GM23338 (cell line): ENCODE measurements at regions not wholly inside any gene's neighbourhood (a gene's known extent, or its start where the extent isn't known, plus 50 kb on each side); places are given as distances from the start of the nearest gene placed in this dataset.

Experiments
- ATAC-seq: fragments of 200-7000 bp; cut with Tn5 transposase; 3 replicates; pipeline ENCODE4 v1.9.1; 2020
- DNase-seq: peaks from one replicate; pipeline ENCODE4 v3.0.0-alpha.2; 2015; ENCODE audit warnings: low spot score
- H2AFZ ChIP-seq: fragments of 200-600 bp; sonication (generic); 2 replicates; pipeline ENCODE4 v1.8.0; 2016; ENCODE audit warnings: antibody characterized with exemption, mild to moderate bottlenecking, moderate library complexity
- H3F3A ChIP-seq: fragments of 200-600 bp; sonication (generic); replicated peaks from 2 replicates; pipeline ENCODE4 v1.8.0; 2017; ENCODE audit warnings: antibody characterized with exemption, mixed run types, low read depth
- H3K27ac ChIP-seq: fragments of 200-600 bp; sonication (generic); 2 replicates; pipeline ENCODE4 v1.6.1; 2016; ENCODE audit warnings: low read depth
- H3K27me3 ChIP-seq: fragments of 200-600 bp; sonication (generic); 2 replicates; pipeline ENCODE4 v1.8.0; 2016; ENCODE audit warnings: mild to moderate bottlenecking, mixed run types, moderate library complexity; ENCODE audit not compliant: insufficient read depth
- H3K36me3 ChIP-seq: fragments of 200-600 bp; sonication (generic); 2 replicates; pipeline ENCODE4 v1.8.0; 2016; ENCODE audit warnings: mild to moderate bottlenecking; ENCODE audit not compliant: insufficient read depth
- H3K4me1 ChIP-seq: fragments of 200-600 bp; sonication (generic); 2 replicates; pipeline ENCODE4 v1.8.0; 2016; ENCODE audit warnings: mild to moderate bottlenecking, moderate library complexity; ENCODE audit not compliant: insufficient read depth
- H3K4me2 ChIP-seq: fragments of 200-600 bp; sonication (generic); 2 replicates; pipeline ENCODE4 v1.7.1; 2017; ENCODE audit warnings: mixed run types
- H3K4me3 ChIP-seq: fragments of 200-600 bp; sonication (generic); 2 replicates; pipeline ENCODE4 v1.6.1; 2016; ENCODE audit warnings: mixed run types
- H3K79me2 ChIP-seq: fragments of 200-600 bp; sonication (generic); replicated peaks from 2 replicates; pipeline ENCODE4 v1.8.0; 2017; ENCODE audit warnings: mild to moderate bottlenecking; ENCODE audit not compliant: insufficient read depth
- H3K9me2 ChIP-seq: fragments of 200-600 bp; sonication (generic); 2 replicates; pipeline ENCODE4 v1.8.0; 2017; ENCODE audit not compliant: insufficient read depth
- H4K20me1 ChIP-seq: fragments of 200-600 bp; sonication (generic); replicated peaks from 2 replicates; pipeline ENCODE4 v1.8.0; 2017; ENCODE audit warnings: mild to moderate bottlenecking; ENCODE audit not compliant: insufficient read depth
- H3K27ac Mint-ChIP-seq: 2 replicates; pipeline ENCODE4 v1.8.0; 2020; ENCODE audit warnings: inconsistent platforms, mild to moderate bottlenecking, moderate library complexity, mixed read lengths
- H3K27me3 Mint-ChIP-seq: 3 replicates; pipeline ENCODE4 v1.8.0; 2022; ENCODE audit warnings: low read depth, mild to moderate bottlenecking, moderate library complexity, mixed read lengths, inconsistent platforms; ENCODE audit not compliant: insufficient read depth, poor library complexity
- H3K36me3 Mint-ChIP-seq: 3 replicates; pipeline ENCODE4 v1.8.0; 2021; ENCODE audit warnings: low read depth, mild to moderate bottlenecking, inconsistent platforms, moderate library complexity, mixed read lengths
- H3K4me1 Mint-ChIP-seq: 3 replicates; pipeline ENCODE4 v1.8.0; 2020; ENCODE audit warnings: mild to moderate bottlenecking, inconsistent platforms, mixed read lengths
- H3K4me3 Mint-ChIP-seq: 3 replicates; pipeline ENCODE4 v1.8.0; 2021; ENCODE audit warnings: moderate library complexity, mild to moderate bottlenecking, inconsistent platforms, mixed read lengths
- H3K9me3 Mint-ChIP-seq: 3 replicates; pipeline ENCODE4 v1.8.0; 2020; ENCODE audit warnings: moderate library complexity, mild to moderate bottlenecking, inconsistent platforms, mixed read lengths
- CREB1 ChIP-seq: fragments of 250-450 bp; sonication (Bioruptor Pico); IDR thresholded peaks from 2 replicates; pipeline ENCODE4 v1.5.0; 2020; ENCODE audit warnings: low read depth, mild to moderate bottlenecking, moderate library complexity
- EZH2 ChIP-seq: fragments of 200-600 bp; sonication (generic); IDR thresholded peaks from one replicate; pipeline ENCODE4 v1.8.0; 2017; ENCODE audit warnings: antibody characterized with exemption, mild to moderate bottlenecking, low read depth; ENCODE audit not compliant: unreplicated experiment
- EZH2phosphoT487 ChIP-seq: fragments of 200-600 bp; sonication (generic); IDR thresholded peaks from one replicate; pipeline ENCODE4 v1.8.1; 2018; ENCODE audit warnings: antibody characterized with exemption; ENCODE audit not compliant: unreplicated experiment
- JUNB ChIP-seq: IDR thresholded peaks from one replicate; pipeline ENCODE4 v1.6.1; 2016; ENCODE audit warnings: antibody characterized with exemption; ENCODE audit not compliant: unreplicated experiment
- NANOG ChIP-seq: IDR thresholded peaks from 2 replicates; pipeline ENCODE4 v1.6.1; 2016; ENCODE audit warnings: antibody characterized with exemption, borderline replicate concordance
- POLR2AphosphoS5 ChIP-seq: IDR thresholded peaks from 2 replicates; pipeline ENCODE4 v1.6.1; 2016; ENCODE audit warnings: antibody characterized with exemption, low read depth
- STAT1 ChIP-seq: IDR thresholded peaks from one replicate; pipeline ENCODE4 v1.6.1; 2016; ENCODE audit warnings: antibody characterized with exemption; ENCODE audit not compliant: unreplicated experiment
- ZNF114 ChIP-seq: fragments of 250-450 bp; sonication (Bioruptor Pico); IDR thresholded peaks from 2 replicates; pipeline ENCODE4 v1.5.0; 2020; ENCODE audit warnings: mild to moderate bottlenecking, moderate library complexity
- ZNF331 ChIP-seq: fragments of 250-450 bp; sonication (Bioruptor Pico); IDR thresholded peaks from 2 replicates; pipeline ENCODE4 v1.5.0; 2020; ENCODE audit warnings: low read depth, mild to moderate bottlenecking, moderate library complexity
- TF ChIP-seq, protein P1 (sequence below): fragments of 250-450 bp; sonication (Bioruptor Pico); IDR thresholded peaks from 2 replicates; pipeline ENCODE4 v1.5.0; 2020; ENCODE audit warnings: mild to moderate bottlenecking, moderate library complexity
- TF ChIP-seq, protein P2 (sequence below), 2 experiments: fragments of 200-600 bp in 1 of 2; sonication (generic) in 1 of 2; conservative IDR thresholded peaks; 2 replicates each; pipeline versions ENCODE4 v1.5.1 to v1.6.1; 2016 to 2017; ENCODE audit warnings: antibody characterized with exemption in 2 of 2, low read depth in 2 of 2, mild to moderate bottlenecking in 2 of 2, moderate library complexity in 1 of 2
- TF ChIP-seq, protein P3 (sequence below): IDR thresholded peaks from 2 replicates; pipeline ENCODE4 v1.6.1; 2016; ENCODE audit warnings: antibody characterized with exemption
- TF ChIP-seq, protein P4 (sequence below): IDR thresholded peaks from one replicate; pipeline ENCODE4 v1.6.1; 2018; ENCODE audit warnings: antibody characterized with exemption; ENCODE audit not compliant: unreplicated experiment

DNA sequence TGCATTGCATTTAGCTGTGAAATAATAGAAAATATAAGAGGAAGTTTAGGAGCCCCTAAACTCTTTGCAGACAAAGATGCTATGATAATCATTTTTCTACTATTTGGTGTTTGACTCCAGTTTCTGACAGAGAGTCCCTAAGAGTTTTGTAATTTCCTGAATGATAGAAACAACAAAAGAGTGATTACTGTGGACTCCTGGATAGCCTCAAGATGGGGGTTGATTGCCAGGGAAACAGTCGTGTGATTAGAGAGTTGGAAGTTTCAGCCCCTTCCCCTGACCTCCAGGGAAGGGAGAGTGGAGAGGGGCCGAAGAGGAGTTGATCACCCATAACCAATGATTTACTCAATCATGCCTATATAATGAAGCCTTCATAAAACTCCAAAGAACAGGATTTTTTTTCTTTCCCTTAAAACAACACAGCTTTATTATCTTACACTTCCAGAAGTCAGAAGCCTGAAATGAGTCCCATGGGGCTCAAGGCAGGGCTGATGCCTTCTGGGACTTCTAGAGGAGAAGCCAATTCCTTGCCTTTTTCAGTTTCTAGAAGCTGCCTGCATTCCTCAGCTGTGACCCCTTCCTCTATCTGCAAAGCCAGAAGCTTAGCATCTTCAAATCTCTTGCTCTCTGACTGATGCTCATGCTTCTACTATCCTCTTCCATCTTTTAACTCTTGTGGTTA, 292.3 kb upstream of the ZPLD1 start:
- Histone ChIP-seq H3F3A (no peaks in the 10 kb centered on the region), H3K27me3 (no peaks in the 10 kb centered on the region), H3K79me2 (no peaks in the 10 kb centered on the region), H3K27ac (no peak overlapping the region), H3K4me3 (no peak overlapping the region), H3K9me2 (no peaks in the 10 kb centered on the region), H3K4me2 (no peak overlapping the region), H3K4me1 (no peaks in the 10 kb centered on the region), H4K20me1 (no peaks in the 10 kb centered on the region), H3K36me3 (no peaks in the 10 kb centered on the region), H2AFZ (no peak overlapping the region)
- no peak overlapping the region for H3K27ac Mint-ChIP-seq
- DNase-seq (no peak), ATAC-seq (no peak)
- peaks cover 1% of the 10 kb centered on the region for H3K27me3 Mint-ChIP-seq
- TF ChIP-seq, protein P1, sequence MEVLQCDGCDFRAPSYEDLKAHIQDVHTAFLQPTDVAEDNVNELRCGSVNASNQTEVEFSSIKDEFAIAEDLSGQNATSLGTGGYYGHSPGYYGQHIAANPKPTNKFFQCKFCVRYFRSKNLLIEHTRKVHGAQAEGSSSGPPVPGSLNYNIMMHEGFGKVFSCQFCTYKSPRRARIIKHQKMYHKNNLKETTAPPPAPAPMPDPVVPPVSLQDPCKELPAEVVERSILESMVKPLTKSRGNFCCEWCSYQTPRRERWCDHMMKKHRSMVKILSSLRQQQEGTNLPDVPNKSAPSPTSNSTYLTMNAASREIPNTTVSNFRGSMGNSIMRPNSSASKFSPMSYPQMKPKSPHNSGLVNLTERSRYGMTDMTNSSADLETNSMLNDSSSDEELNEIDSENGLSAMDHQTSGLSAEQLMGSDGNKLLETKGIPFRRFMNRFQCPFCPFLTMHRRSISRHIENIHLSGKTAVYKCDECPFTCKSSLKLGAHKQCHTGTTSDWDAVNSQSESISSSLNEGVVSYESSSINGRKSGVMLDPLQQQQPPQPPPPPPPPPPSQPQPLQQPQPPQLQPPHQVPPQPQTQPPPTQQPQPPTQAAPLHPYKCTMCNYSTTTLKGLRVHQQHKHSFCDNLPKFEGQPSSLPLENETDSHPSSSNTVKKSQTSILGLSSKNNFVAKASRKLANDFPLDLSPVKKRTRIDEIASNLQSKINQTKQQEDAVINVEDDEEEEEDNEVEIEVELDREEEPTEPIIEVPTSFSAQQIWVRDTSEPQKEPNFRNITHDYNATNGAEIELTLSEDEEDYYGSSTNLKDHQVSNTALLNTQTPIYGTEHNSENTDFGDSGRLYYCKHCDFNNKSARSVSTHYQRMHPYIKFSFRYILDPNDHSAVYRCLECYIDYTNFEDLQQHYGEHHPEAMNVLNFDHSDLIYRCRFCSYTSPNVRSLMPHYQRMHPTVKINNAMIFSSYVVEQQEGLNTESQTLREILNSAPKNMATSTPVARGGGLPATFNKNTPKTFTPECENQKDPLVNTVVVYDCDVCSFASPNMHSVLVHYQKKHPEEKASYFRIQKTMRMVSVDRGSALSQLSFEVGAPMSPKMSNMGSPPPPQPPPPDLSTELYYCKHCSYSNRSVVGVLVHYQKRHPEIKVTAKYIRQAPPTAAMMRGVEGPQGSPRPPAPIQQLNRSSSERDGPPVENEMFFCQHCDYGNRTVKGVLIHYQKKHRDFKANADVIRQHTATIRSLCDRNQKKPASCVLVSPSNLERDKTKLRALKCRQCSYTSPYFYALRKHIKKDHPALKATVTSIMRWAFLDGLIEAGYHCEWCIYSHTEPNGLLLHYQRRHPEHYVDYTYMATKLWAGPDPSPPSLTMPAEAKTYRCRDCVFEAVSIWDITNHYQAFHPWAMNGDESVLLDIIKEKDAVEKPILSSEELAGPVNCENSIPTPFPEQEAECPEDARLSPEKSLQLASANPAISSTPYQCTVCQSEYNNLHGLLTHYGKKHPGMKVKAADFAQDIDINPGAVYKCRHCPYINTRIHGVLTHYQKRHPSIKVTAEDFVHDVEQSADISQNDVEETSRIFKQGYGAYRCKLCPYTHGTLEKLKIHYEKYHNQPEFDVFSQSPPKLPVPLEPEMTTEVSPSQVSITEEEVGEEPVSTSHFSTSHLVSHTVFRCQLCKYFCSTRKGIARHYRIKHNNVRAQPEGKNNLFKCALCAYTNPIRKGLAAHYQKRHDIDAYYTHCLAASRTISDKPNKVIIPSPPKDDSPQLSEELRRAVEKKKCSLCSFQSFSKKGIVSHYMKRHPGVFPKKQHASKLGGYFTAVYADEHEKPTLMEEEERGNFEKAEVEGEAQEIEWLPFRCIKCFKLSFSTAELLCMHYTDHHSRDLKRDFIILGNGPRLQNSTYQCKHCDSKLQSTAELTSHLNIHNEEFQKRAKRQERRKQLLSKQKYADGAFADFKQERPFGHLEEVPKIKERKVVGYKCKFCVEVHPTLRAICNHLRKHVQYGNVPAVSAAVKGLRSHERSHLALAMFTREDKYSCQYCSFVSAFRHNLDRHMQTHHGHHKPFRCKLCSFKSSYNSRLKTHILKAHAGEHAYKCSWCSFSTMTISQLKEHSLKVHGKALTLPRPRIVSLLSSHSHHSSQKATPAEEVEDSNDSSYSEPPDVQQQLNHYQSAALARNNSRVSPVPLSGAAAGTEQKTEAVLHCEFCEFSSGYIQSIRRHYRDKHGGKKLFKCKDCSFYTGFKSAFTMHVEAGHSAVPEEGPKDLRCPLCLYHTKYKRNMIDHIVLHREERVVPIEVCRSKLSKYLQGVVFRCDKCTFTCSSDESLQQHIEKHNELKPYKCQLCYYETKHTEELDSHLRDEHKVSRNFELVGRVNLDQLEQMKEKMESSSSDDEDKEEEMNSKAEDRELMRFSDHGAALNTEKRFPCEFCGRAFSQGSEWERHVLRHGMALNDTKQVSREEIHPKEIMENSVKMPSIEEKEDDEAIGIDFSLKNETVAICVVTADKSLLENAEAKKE, result no peak
- TF ChIP-seq ZNF114 (no peak), ZNF331 (CRISPR knock-in tag) (no peak), NANOG (no peak), STAT1 (no peak), POLR2AphosphoS5 (no peak), CREB1 (CRISPR knock-in tag) (no peak), JUNB (no peak), EZH2phosphoT487 (no peak), EZH2 (no peak)
- TF ChIP-seq, protein P2, sequence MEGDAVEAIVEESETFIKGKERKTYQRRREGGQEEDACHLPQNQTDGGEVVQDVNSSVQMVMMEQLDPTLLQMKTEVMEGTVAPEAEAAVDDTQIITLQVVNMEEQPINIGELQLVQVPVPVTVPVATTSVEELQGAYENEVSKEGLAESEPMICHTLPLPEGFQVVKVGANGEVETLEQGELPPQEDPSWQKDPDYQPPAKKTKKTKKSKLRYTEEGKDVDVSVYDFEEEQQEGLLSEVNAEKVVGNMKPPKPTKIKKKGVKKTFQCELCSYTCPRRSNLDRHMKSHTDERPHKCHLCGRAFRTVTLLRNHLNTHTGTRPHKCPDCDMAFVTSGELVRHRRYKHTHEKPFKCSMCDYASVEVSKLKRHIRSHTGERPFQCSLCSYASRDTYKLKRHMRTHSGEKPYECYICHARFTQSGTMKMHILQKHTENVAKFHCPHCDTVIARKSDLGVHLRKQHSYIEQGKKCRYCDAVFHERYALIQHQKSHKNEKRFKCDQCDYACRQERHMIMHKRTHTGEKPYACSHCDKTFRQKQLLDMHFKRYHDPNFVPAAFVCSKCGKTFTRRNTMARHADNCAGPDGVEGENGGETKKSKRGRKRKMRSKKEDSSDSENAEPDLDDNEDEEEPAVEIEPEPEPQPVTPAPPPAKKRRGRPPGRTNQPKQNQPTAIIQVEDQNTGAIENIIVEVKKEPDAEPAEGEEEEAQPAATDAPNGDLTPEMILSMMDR (conservative IDR thresholded peaks at IDR 0.05; ENCODE audit: low read depth in 2 of 2), result no peak
- TF ChIP-seq, protein P3, sequence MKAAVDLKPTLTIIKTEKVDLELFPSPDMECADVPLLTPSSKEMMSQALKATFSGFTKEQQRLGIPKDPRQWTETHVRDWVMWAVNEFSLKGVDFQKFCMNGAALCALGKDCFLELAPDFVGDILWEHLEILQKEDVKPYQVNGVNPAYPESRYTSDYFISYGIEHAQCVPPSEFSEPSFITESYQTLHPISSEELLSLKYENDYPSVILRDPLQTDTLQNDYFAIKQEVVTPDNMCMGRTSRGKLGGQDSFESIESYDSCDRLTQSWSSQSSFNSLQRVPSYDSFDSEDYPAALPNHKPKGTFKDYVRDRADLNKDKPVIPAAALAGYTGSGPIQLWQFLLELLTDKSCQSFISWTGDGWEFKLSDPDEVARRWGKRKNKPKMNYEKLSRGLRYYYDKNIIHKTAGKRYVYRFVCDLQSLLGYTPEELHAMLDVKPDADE, result no peak
- TF ChIP-seq, protein P4, sequence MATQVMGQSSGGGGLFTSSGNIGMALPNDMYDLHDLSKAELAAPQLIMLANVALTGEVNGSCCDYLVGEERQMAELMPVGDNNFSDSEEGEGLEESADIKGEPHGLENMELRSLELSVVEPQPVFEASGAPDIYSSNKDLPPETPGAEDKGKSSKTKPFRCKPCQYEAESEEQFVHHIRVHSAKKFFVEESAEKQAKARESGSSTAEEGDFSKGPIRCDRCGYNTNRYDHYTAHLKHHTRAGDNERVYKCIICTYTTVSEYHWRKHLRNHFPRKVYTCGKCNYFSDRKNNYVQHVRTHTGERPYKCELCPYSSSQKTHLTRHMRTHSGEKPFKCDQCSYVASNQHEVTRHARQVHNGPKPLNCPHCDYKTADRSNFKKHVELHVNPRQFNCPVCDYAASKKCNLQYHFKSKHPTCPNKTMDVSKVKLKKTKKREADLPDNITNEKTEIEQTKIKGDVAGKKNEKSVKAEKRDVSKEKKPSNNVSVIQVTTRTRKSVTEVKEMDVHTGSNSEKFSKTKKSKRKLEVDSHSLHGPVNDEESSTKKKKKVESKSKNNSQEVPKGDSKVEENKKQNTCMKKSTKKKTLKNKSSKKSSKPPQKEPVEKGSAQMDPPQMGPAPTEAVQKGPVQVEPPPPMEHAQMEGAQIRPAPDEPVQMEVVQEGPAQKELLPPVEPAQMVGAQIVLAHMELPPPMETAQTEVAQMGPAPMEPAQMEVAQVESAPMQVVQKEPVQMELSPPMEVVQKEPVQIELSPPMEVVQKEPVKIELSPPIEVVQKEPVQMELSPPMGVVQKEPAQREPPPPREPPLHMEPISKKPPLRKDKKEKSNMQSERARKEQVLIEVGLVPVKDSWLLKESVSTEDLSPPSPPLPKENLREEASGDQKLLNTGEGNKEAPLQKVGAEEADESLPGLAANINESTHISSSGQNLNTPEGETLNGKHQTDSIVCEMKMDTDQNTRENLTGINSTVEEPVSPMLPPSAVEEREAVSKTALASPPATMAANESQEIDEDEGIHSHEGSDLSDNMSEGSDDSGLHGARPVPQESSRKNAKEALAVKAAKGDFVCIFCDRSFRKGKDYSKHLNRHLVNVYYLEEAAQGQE, result no peak
- no peaks in the 10 kb centered on the region for H3K36me3 Mint-ChIP-seq
- H3K4me3 Mint-ChIP-seq, result no peak overlapping the region
- no peaks in the 10 kb centered on the region for H3K4me1 Mint-ChIP-seq
- no peaks in the 10 kb centered on the region for H3K9me3 Mint-ChIP-seq
